Rectal smooth muscle tissue (tissue), 1 donor: ENCODE measurements at regions not wholly inside any gene's neighbourhood (a gene's known extent, or its start where the extent isn't known, plus 50 kb on each side); places are given as distances from the start of the nearest gene placed in this dataset.
"Not testable (repeated sequence)": the region's sequence is repeated elsewhere in the genome, so short reads cannot be mapped to it uniquely, and the experiment has no call there.

Experiments
- H3K27ac ChIP-seq: one replicate; pipeline ENCODE4 v1.7.0; 2013; ENCODE audit warnings: low read depth, low read length, inconsistent platforms
- H3K27me3 ChIP-seq: one replicate; pipeline ENCODE4 v1.7.0; 2013; ENCODE audit warnings: low read length; ENCODE audit not compliant: control insufficient read depth, insufficient read depth
- H3K36me3 ChIP-seq: one replicate; pipeline ENCODE4 v1.7.0; 2013; ENCODE audit warnings: low read length; ENCODE audit not compliant: control insufficient read depth, insufficient read depth
- H3K4me1 ChIP-seq: one replicate; pipeline ENCODE4 v1.7.0; 2013; ENCODE audit warnings: low read length; ENCODE audit not compliant: control insufficient read depth, insufficient read depth
- H3K4me3 ChIP-seq: one replicate; pipeline ENCODE4 v1.7.0; 2013; ENCODE audit warnings: low read length
- H3K9ac ChIP-seq: one replicate; pipeline ENCODE4 v1.7.0; 2013; ENCODE audit warnings: low read length

GRCh38 chr1:88509379-88509778 lies 174.7 kb upstream of the PKN2 start:
- H3K4me1 ChIP-seq = no peaks in the 10 kb centered on the region
- no peaks in the 10 kb centered on the region for H3K27me3 ChIP-seq
- H3K27ac ChIP-seq = no peak overlapping the region
- H3K9ac ChIP-seq = no peak overlapping the region
- H3K36me3 ChIP-seq = no peaks in the 10 kb centered on the region
- no peak overlapping the region for H3K4me3 ChIP-seq

GRCh38 chr1:88514544-88515060 lies 169.5 kb upstream of the PKN2 start:
- H3K27ac ChIP-seq = no peak overlapping the region
- no peaks in the 10 kb centered on the region for H3K27me3 ChIP-seq
- no peaks in the 10 kb centered on the region for H3K4me1 ChIP-seq

DNA sequence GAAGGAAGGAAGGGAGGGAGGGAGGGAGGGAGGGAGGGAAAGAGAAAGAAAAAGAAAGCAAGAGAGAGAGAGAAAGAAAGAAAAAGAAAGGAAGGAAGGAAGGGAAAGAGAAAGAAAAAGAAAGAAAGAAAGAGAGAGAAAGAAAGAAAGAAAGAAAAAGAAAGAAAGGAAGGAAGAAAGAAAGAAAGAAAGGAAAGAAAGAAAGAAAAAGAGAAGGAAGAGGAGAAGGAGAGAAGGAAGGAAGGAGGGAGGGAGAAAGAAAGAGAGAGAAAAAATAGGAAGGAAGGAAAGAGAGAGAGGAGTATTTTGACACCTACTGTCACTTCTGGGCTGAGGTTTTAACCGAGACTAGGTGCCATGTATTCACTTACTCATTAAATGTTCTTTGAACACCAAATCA lies 166.6 kb upstream of the PKN2 start:
- H3K36me3 ChIP-seq, H3K27me3 ChIP-seq, H3K9ac ChIP-seq, H3K27ac ChIP-seq, H3K4me1 ChIP-seq, H3K4me3 ChIP-seq: not testable (repeated sequence)

More at GRCh38 chr1:88514544-88515060, 169.5 kb upstream of the PKN2 start:
- Histone ChIP-seq H3K36me3 (no peaks in the 10 kb centered on the region), H3K9ac (no peak overlapping the region), H3K4me3 (no peak overlapping the region)

- H3K9ac ChIP-seq = no peak overlapping the region
- H3K4me1 ChIP-seq = no peaks in the 10 kb centered on the region
- H3K36me3 ChIP-seq = no peaks in the 10 kb centered on the region
- no peak overlapping the region for H3K4me3 ChIP-seq
- H3K27ac ChIP-seq = no peak overlapping the region
- no peaks in the 10 kb centered on the region for H3K27me3 ChIP-seq
These were observed 164.9 kb upstream of the PKN2 start for GRCh38 chr1:88519156-88519555.

- no peaks in the 10 kb centered on the region for H3K36me3 ChIP-seq
- no peak overlapping the region for H3K4me3 ChIP-seq
- no peak overlapping the region for H3K9ac ChIP-seq
- no peaks in the 10 kb centered on the region for H3K27me3 ChIP-seq
- H3K27ac ChIP-seq = no peak overlapping the region
- H3K4me1 ChIP-seq = no peaks in the 10 kb centered on the region
These were observed 160.1 kb upstream of the PKN2 start for GRCh38 chr1:88523854-88524528.

DNA sequence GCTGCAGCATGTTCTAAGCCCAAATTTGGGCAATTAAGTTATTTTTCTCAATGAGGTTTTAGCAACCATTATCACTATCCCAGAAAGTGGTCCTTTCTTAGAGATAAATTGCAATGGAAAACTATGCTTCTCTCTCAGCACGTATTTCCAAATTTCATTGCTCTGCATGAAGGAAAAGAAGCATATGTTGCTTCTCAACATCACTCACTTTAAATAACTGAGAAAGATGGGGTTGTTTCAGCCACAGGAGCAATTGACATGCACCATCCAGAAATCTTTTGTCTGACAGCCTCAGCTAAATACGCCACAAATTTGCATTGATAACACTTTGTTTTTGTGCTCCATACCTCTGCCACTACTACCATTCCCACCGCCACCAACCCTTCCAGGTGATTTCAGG lies 157.6 kb upstream of the PKN2 start:
- H3K27ac ChIP-seq = no peak overlapping the region
- no peaks in the 10 kb centered on the region for H3K36me3 ChIP-seq
- H3K9ac ChIP-seq = no peak overlapping the region
- no peaks in the 10 kb centered on the region for H3K4me1 ChIP-seq
- H3K27me3 ChIP-seq = no peaks in the 10 kb centered on the region
- H3K4me3 ChIP-seq = no peak overlapping the region

GRCh38 chr1:88528792-88529191 lies 155.3 kb upstream of the PKN2 start:
- Histone ChIP-seq H3K27ac (no peak overlapping the region), H3K27me3 (no peaks in the 10 kb centered on the region), H3K4me1 (no peaks in the 10 kb centered on the region), H3K4me3 (no peak overlapping the region), H3K36me3 (no peaks in the 10 kb centered on the region), H3K9ac (no peak overlapping the region)

- Histone ChIP-seq H3K9ac (no peak overlapping the region), H3K27ac (no peak overlapping the region), H3K27me3 (no peaks in the 10 kb centered on the region), H3K4me3 (no peak overlapping the region), H3K4me1 (no peaks in the 10 kb centered on the region), H3K36me3 (no peaks in the 10 kb centered on the region)
These were observed 154.5 kb upstream of the PKN2 start for GRCh38 chr1:88529581-88529980.

GRCh38 chr1:88530246-88530645 lies 153.8 kb upstream of the PKN2 start:
- Histone ChIP-seq H3K9ac (no peak overlapping the region), H3K27ac (no peak overlapping the region), H3K36me3 (no peaks in the 10 kb centered on the region), H3K4me1 (no peaks in the 10 kb centered on the region), H3K27me3 (no peaks in the 10 kb centered on the region), H3K4me3 (no peak overlapping the region)

GRCh38 chr1:88537787-88538186 lies 146.3 kb upstream of the PKN2 start:
- no peak overlapping the region for H3K27ac ChIP-seq
- H3K9ac ChIP-seq = no peak overlapping the region
- H3K4me3 ChIP-seq = no peak overlapping the region
- no peaks in the 10 kb centered on the region for H3K4me1 ChIP-seq
- H3K36me3 ChIP-seq = no peaks in the 10 kb centered on the region
- H3K27me3 ChIP-seq = no peaks in the 10 kb centered on the region

DNA sequence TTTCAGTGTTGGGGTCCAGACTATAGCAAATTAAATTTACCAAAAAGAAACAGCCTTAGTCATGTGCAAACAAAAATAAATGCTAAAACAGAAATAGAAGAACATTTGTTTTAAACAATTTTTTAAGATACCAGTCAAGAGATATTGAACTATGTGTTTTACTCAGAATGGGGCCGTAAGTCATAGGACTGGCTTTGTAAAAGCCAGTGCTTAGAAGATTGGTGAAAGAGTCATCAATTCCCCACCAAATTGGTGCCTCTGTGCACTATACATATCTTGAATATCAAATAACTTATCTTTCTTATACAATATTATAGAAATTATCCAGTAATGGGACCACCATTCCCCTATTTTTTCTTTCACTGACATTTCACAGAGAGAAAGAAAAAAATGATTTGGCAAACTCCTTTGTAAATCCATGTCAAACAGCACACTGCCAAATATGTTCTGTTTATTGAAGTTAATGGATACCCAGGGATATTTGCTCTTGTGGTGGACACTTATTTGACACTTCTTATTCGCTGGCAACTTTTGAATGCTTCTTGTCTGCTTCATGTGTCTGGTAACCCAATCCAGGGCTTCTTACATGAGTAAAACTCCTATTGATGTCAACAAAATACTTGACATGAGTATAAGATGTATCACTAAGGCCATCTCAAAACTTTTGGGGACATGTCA lies 145.7 kb upstream of the PKN2 start:
- Histone ChIP-seq H3K4me1 (no peaks in the 10 kb centered on the region), H3K9ac (no peak overlapping the region), H3K27ac (no peak overlapping the region), H3K4me3 (no peak overlapping the region), H3K27me3 (no peaks in the 10 kb centered on the region), H3K36me3 (no peaks in the 10 kb centered on the region)

GRCh38 chr1:88540255-88540654 lies 143.8 kb upstream of the PKN2 start:
- H3K36me3 ChIP-seq = no peaks in the 10 kb centered on the region
- H3K9ac ChIP-seq = no peak overlapping the region
- no peaks in the 10 kb centered on the region for H3K27me3 ChIP-seq
- no peak overlapping the region for H3K4me3 ChIP-seq
- H3K27ac ChIP-seq = no peak overlapping the region
- no peaks in the 10 kb centered on the region for H3K4me1 ChIP-seq

DNA sequence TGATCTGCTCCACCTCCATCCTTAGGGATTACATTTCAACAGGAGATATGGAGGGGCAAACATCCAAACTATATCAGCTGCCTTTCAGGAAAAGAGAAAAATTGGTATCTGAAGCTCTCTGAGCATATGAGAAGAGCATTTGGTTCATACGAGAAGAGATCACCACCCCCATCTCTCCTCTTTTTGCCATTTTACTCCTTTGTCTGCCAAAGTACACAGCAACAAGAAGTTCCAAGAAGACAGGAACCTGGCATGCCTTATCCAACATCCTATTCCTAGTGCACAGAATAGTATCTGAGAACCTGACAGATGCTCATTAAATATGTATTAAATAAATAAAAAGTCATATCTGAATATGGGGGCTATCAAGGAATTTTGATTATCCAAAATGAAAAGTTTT lies 142.5 kb upstream of the PKN2 start:
- no peaks in the 10 kb centered on the region for H3K36me3 ChIP-seq
- H3K4me3 ChIP-seq = no peak overlapping the region
- no peaks in the 10 kb centered on the region for H3K4me1 ChIP-seq
- no peak overlapping the region for H3K9ac ChIP-seq
- H3K27ac ChIP-seq = no peak overlapping the region
- H3K27me3 ChIP-seq = no peaks in the 10 kb centered on the region
